CD4-positive, alpha-beta T cell treated with Interferon alpha-2 for 1 hour (primary cell): ENCODE measurements at regions not wholly inside any gene's neighbourhood (a gene's known extent, or its start where the extent isn't known, plus 50 kb on each side); places are given as distances from the start of the nearest gene placed in this dataset.

ENCODE experiments used
- DNase-seq, 2 donors: peaks; one replicate each; pipeline ENCODE4 v3.0.0-alpha.2; 2020 to 2022

GRCh38 chr1:188364927-188365449 lies 1536.2 kb downstream of the PLA2G4A start:
- DNase-seq: no peak

DNA sequence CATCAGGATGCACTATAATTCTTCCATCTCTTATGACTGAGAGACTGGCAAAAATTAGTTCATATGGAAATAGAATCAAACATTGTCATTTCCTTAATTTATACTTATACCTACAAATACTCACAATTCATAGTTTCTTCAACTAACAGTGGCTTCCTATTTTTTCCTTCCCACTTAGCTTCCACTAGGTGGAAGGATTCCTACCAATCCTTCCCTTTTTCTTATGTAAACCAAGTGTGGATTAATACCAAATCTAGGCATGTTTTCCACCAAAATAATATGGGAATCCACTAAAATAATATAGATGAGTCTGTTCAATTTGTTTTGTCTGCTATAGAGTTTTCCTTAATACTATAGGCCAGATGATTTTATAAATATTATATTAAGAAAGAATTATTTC lies 1537.1 kb downstream of the PLA2G4A start:
- DNase-seq: no peak

DNA sequence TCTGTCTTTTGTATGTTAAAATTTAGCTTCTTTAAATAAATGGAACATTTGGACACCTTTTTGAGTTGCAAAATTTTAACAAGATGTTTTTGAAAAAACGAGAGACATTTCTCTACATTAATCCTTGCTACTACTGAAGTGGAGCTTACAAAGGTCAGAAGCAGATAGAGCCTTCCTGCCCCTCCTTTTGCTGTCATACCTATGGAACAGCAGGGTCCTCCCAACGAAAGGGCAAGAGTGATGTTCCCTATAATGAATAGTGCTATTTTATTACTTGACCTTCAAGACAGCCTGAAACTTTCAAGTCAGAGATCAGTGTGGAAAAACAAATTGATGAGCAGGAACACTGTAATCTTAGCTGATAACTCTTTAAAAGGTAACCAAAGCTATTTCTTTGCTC lies 1538.9 kb downstream of the PLA2G4A start:
- no peak for DNase-seq

- no peak for DNase-seq
Observed at GRCh38 chr1:188371295-188371806, 1542.6 kb downstream of the PLA2G4A start.

DNA sequence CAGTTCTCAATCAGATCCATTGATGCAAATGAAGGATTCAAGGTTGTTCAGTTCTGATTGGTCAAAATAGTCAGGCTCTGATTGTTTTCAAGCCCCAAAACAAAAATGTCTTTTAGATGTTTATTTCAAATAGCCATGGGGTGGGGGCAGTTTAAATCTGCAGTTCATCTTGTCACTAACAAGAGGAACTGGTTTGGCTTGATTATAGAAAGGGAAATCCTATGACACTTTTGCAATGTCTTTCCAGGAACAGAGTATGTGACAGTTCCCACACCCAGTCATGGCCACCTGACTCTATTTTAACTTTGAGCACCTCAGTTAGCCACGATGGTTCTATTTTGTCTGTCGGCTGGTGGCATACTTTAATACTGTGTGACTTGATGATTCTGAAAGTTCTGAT lies 1544.1 kb downstream of the PLA2G4A start:
- no peak for DNase-seq

- no peak for DNase-seq
Observed at GRCh38 chr1:188382851-188383250, 1554.1 kb downstream of the PLA2G4A start.

GRCh38 chr1:188386161-188386560 lies 1557.4 kb downstream of the PLA2G4A start:
- no peak for DNase-seq

DNA sequence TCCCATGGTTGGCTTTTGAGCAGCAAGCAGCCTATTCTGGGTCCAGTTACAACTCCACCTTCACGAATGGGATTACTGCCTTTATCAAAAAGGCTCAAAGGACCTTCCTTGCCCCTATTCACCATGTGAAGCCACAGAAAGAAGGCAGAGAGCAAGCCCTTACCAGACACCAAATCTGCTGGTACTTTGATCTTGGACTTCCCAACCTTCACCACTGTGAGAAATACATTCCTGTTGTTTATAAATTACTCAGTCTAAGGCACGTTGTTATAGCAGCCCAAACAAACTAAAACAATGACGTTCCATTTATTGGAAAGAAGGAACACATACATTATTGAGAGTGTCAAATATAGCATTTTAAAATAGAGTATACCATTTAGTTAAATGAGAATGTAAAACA lies 1557.9 kb downstream of the PLA2G4A start:
- no peak for DNase-seq

GRCh38 chr1:188394677-188395076 lies 1565.9 kb downstream of the PLA2G4A start:
- DNase-seq: no peak

GRCh38 chr1:188397521-188397920 lies 1568.8 kb downstream of the PLA2G4A start:
- no peak for DNase-seq

GRCh38 chr1:188402986-188403385 lies 1574.2 kb downstream of the PLA2G4A start:
- DNase-seq: no peak

DNA sequence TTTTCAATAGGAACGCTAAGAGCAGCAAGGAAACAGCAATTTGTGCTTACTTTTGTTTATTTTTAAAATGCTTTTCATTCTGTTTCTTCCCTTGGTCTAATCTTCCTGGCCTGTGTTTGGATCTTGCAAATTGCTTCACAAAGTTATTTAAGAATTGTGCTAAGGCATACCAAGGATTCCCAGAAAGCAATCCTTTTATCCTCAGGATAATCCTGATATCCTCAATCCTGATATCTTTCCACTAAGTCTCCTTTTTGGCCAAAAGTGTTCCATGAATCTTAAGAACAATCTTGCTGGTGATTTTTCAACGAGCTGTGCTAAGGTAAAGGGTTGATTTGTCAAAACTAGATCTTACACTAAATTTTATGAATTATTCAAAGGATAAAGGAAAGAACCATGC lies 1577.9 kb downstream of the PLA2G4A start:
- no peak for DNase-seq

- DNase-seq: no peak
Observed at GRCh38 chr1:188420177-188420576, 1591.4 kb downstream of the PLA2G4A start.

DNA sequence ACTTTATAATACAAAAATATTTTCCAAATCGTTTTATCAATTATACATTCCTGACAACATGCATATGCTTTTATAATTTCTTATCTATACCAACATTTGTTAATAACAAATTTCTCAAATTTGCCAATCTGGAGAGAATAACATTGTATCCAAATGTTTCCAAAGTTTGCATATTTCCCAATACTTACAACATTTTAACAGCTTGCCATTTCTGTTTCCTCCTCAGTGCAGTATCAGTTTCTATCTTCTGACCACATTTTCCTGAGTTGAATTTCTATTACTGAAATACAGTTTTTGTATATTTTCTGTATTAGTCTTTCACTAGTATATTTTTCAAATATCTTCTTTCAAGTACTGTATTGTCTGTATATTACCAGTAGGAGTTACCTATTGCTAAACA lies 1594.3 kb downstream of the PLA2G4A start:
- DNase-seq: no peak

DNA sequence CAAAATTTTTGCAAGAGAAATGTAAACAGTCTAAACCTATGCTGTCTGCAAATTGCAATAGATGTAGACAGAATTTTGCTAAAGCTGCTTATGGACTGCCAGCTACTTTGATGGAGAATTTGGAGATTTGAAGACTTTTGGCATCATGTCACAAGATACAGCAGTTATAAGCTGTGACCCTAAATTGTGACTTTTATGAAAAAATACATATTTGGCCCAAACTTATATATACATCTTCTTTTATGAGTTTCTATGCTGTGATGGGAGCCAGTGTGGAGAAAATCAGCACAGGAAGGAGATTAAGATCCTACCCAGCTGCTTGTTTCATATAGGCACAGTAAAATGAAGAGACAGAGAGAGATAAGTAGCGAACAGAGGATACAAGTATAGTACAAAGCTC lies 1595.4 kb downstream of the PLA2G4A start:
- DNase-seq: no peak

DNA sequence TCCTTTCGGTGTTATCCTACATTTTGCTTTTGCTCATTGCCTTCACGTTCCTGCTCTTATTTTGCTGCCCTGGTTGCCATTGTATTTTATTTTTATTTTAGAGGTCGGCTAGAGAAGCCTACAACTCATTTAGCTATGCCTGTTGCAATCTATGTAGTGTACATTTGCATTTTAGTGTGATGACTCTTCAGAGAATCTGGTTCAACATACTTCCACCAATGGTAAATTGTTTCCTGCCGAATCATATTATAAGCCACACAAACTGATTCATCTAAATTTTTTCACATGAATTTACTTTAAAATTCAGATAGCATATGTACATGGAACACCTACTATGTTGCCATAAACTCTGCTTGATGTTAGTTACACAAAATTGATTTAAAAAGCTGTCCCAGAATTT lies 1596.9 kb downstream of the PLA2G4A start:
- DNase-seq: no peak

- DNase-seq: no peak
Observed at GRCh38 chr1:188426561-188426960, 1597.8 kb downstream of the PLA2G4A start.

DNA sequence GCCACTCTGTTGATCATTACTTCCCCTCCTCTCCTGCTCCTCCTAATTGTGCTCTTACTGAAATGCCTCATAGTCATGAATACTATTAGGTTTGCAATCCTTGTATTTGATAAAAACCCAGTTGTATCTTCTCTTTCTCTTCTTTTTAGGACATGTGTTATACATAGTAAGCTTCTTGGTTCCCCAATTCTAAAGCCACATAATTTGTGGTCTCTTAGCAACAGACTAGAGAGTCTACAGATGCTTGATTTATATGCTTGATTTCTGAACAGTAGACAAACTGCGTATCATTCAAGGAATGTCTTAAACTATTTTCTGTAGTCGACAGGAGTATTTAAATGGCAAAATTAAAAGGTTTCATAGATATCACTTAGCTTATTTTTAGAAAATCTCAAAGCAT lies 1598.9 kb downstream of the PLA2G4A start:
- no peak for DNase-seq

DNA sequence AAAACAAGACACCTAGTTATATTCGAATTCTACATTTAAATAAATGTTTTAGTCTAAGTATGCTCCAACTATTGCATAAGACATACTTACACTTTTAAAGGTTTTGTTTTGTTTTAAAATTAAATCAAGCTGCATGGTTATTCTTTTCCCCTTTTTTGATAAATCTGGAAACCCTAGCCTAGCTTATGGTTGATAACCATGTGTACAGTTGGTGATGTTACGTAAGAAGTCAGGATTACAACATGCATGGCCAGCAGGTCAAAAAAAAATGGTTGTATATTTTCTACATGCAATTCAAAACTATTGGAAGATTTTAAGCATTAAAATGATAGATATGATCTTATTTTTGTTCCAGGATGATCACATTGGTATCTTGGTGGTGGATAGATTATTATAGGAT lies 1600.6 kb downstream of the PLA2G4A start:
- DNase-seq: no peak

GRCh38 chr1:188432427-188432826 lies 1603.7 kb downstream of the PLA2G4A start:
- DNase-seq: no peak

GRCh38 chr1:188433425-188433824 lies 1604.7 kb downstream of the PLA2G4A start:
- no peak for DNase-seq

DNA sequence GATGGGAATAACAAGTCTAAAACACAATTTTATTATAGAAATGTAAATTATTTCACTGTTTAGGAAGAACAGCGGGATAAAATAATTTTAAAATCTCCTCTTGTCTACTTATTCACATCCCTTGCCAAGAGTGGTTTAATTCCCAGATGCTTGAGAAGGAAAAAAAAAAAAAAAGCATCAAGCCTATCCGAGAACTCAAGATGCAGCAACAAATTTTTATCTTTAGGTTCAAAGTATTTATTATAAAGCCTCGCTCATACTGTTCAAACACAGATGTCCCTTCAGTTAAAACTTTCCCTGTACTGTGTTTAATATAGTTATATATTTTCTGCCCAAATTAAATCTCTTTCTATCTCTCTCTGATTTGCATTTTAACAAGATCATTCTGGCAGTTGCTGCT lies 1615.8 kb downstream of the PLA2G4A start:
- no peak for DNase-seq

GRCh38 chr1:188462837-188463236 lies 1634.1 kb downstream of the PLA2G4A start:
- no peak for DNase-seq

DNA sequence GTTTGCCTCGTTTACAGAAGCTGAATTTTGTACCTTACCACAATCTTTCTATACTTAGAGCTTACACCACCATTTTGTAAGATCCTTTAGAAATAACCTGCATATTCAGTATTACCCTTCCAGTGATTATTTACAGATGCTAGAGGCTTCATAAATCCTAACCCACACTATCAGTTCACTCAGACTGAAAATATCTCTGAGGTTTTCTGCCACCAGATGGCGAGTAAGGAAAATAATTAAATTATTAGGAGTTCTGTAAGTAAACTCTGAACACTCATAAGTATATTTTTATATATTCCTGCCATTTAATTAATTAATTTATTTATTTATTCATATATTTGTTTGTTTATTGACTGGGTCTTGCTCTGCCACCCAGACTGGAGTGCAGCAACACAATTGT lies 1635.2 kb downstream of the PLA2G4A start:
- DNase-seq: no peak

DNA sequence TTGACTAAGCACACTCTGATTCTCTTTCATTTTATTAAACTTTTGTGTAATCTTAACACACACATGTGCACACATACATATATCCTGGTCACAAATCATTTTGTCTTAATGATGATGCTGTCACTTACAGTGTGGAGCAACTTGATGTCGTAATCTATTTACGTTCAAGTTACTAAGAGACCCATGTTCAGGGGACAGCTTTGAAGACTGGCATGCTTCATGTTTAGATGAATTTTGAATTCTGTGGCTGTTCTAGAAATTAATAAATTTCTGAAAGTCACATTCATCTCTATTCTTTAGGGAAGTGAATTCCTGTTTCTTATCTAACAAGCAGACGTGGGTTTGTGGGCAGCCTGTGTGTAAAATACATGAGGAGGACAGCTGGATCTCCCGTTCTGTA lies 1637.8 kb downstream of the PLA2G4A start:
- DNase-seq: no peak

DNA sequence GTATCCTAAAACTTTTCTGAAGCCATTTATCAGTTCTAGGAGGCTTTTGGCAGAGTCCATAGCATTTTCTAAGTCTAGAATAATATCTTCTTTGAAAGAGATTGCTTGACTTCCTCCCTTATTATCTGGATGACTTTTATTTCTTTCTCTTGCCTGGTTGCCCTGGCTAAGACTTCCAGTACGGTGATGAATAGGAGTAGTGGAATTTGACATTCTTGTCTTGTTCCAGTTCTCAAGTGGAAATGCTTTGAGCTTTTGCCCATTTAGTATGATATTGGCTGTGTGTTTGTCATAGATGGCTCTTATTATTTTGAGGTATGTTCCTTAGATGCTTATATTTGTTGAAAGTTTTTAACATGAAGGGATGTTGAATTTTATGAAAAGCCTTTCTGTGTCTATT lies 1647.9 kb downstream of the PLA2G4A start:
- no peak for DNase-seq
